ENCODE measurements at regions not wholly inside any gene's neighbourhood (a gene's known extent, or its start where the extent isn't known, plus 50 kb on each side); places are given as distances from the start of the nearest gene placed in this dataset.

- TF ChIP-seq EZH2 (IDR thresholded peaks at IDR 0.05) (no peak), POLR2AphosphoS5 (IDR thresholded peaks at IDR 0.05; ENCODE audit: borderline replicate concordance, low read depth, low read length) (no peak), FOXP2 (optimal IDR thresholded peaks at IDR 0.05; ENCODE audit: control extremely low read depth, extremely low read length, insufficient read depth) (no peak)
Observed at GRCh38 chr18:24530630-24531111, 70.2 kb downstream of the HRH4 start.
